ENCODE measurements at regions not wholly inside any gene's neighbourhood (a gene's known extent, or its start where the extent isn't known, plus 50 kb on each side); places are given as distances from the start of the nearest gene placed in this dataset.

DNA sequence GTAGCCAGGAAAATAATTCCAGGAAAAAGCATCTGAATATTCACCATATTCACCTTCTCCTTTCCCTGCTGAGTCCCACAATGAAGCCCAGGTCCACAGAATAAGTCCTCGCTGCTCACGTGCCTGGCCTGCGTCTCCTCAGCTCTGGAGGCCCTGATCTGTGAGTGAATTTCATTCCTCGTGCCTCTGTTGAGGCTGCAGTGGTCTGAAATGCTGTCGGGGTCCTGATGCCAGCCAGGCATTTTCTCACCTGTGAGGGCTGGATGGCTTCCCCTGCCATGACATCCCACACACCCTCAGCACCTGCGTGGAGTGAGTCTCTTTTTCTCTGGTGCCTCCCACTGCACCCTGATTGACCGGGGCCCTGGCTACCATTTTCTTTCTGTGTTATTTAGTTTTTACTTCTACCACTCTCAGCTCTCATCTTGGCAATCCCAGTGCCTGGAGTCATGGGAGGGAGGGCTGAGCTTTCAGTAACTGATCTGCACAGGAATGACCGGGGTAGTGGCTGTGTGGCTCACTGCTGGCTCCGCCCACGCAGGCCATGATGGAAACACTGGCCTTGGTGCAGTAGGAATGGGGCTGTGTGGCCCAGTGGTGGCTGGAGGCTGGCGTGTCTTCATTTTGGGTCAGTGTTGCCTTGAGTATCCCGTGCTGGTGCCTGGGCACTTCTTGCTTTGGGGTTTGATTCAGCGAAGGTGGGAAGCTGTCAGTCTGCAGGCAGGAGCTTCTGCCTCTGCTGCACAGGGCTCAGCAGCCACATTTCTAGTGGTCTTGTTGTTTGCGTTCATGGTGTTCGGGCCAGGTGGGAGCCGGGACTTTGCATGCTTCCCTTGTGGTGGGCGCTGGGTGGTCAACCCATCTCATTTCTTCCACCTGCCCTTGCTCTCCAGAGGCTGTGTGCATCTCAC is 807.2 kb downstream of the TBC1D22A start:
- DNase-seq, result no peak

DNA sequence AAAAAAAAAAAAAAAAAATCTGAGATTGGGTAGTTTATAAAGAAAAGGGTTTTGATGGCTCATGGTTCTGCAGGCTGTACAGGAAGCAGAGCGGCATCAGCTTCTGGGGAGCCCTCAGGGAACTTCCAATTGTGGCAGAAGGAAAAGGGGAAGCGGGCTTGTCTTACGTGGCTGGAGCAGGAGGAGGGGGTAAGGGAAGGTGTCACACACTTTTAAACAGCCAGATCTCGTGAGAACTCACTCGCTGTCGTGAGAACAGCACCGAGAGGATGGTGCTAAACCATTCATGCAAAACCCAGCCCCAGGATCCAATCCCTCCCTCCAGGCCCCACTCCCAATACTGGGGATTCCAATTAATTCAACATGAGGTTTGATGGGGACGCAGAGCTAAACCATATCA is 806.2 kb downstream of the TBC1D22A start:
- DNase-seq, result no peak

DNA sequence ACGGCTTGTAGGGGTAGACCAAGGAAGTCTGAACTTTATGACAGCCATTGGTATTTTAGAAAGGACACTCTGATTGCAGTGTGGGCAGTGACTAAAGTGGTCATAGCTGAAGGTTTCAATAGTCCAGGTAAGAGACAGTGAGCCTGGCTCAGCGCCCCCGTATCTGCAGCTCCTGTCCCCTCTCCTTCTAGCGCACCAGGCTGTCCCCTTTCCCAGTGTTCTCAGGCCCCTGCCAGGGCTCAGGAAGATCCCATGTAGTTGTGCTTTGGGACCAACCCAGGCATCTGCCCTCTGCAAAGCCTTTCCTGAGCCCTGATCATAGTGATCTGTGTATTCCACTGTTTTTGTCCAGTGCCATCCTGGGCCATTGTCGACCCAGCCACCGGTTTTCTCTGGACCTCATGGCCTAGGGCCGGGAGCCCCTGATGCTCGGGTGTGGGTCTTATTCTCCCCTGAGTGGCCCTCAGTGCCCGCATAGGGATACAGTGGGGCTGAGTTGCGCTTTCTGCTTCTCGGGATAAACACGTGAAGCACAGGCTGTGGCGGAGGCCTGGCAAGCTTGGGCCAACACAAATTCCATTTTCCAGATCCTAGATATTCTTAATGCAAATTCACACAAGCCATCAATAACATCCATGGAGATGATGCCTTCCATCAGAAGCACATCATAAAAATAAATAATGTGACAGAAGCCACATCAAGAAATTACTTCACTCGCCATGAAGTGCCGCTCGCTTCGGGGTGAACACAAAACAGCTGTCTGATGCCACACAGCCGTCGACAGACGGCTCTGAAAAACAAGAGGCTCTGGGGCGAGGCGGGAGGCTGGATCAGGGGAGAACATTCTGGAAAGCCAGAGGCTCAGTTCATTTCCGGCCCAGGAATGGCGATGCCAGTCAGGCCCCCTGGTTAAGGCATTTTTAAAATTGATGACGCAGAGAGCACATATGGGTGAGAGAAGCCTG is 805.0 kb downstream of the TBC1D22A start:
- DNase-seq, result no peak

DNA sequence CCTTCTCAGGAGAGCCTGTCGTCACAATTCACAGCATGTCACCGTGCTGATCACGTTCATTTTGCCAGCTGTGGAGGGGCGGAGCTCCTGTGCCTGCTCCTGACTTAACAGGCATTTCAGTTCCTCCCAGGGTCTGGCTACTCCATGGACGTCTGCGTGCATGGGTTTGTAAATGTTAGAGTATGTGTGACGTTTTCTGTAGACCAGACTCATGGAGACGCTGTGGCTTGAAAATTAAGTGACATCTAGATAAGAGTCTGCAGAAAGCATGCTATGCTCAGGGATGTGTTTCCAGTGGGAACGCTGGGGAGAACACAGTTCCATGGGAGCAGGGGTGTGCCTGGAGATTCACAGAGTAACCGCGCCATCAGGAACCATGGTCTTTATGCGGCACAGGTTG is 804.0 kb downstream of the TBC1D22A start:
- no peak for DNase-seq

DNA sequence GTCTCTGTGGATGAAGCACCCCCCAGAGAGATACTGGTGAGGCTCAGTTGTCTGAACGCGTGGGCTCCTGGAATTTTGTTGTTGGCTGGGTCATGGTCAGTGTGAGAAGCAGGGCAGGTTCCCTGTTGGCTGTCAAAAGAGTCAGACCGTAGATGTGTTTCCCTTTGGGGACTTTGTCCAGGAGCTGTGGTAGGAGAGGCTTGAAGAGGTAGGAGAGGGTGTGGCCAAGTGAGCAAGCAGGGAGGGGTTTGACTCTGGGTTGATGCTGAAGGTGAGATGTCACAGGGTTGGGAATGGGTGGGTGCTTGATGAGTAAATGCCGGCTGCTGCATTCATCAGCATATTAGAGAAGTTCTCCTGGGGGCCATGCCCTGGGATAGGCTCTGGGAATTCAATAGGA is 803.2 kb downstream of the TBC1D22A start:
- no peak for DNase-seq

DNA sequence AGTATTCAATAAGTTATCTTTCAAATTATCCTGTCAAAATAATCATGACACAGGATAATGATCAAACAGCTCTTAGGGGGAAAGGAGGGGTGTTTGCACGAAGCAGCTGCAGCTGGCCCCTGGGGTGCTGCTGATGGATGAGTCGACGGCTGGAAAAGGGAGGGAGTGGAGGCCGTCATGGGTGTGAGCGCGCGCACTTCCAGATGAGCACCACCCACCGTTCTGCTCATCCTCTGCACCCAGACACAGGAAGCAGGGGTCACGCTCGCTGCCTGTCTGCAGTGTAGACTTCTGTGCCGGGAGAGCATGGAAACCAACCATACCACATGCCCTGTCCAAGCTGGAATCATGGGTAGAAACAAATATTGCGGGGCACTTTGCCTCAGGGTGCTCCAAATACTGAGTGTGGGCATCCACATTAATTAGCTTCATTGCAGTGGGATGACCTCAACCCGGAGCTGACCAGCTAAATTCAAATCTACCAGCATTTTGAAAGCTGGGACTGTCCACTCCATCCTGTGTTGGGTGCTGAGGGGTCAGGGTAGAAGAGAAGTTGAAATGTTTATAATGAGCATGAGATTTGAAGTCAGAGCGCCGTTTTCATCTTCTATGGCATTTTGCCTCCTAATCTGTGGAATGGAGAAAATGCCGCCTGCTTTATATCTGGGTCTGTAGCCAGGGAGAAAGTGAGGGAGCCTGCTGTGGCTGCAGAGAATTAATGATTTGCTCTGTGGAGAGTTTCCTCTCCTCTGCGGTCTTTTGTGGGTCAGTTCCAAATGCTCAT is 802.4 kb downstream of the TBC1D22A start:
- DNase-seq, result peak; percentile 89

DNA sequence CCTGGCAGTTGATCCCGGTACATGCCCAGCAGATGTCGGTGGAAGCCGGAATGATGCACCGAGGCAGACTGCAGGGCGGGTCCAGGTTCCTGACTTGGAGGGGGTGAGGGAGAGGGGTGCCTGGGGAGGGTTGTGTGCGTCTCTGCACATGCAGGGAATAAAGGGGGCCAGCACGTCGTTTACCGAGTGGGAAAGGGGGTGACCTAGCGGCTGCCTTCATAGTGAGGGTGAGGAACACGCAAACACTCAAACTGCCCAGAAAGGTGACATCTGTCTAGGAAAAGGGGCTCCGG is 801.7 kb downstream of the TBC1D22A start:
- no peak for DNase-seq

DNA sequence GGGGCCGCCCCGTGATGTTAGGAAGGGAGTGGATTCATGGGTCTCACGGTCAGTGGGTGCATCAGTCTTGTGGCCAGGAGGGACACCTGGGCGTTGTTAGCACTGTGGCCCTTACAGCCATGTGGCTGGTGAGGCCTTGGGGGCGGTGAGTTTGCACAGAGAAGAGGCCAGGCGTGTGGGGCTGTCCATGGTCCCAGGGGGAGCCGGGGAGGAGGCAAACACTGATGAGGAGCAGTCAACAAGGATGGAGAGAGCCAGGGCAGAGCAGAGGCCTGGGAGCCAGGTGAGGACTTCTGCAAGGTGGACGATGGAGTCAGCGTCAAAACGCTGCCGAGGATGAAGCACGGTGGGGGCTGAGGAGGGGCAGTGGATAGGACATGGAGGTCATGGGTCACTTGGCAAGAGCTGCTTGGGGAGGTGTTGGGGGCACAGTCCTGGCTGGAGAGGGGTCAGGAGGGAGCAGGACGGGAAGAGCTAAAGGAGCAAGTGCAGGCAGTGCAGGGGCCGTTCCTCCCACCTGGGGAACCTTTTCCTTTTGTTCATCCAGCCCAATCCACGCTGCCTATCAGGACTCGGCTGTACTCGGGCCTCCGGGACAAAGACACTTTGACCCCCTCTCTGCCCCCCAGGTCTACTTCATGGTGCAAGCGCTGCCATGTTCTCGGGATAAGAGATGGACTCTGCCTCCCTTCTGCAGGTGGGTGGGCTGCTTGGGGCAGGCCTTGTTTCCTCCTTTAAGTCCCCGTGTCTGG is 801.1 kb downstream of the TBC1D22A start:
- DNase-seq, result no peak

DNA sequence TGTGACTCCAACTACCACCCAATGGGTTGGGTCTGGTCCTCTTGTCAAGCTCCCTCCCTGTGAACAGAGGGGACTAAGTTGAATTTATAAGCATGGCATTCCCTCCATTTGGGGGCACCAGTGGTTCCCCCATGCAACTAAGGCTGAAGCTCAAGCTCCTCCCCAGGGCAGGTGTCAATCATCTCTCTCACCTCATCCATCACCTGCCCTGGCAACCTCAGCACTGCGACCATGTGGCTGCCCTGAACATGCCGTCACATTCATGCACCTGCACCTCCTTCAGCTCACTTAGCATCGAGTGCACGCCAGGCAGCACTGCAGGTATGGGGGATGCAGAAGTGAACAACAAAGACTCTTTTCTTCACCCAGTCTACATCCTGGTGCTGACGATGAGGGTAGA is 799.3 kb downstream of the TBC1D22A start:
- DNase-seq, result no peak

DNA sequence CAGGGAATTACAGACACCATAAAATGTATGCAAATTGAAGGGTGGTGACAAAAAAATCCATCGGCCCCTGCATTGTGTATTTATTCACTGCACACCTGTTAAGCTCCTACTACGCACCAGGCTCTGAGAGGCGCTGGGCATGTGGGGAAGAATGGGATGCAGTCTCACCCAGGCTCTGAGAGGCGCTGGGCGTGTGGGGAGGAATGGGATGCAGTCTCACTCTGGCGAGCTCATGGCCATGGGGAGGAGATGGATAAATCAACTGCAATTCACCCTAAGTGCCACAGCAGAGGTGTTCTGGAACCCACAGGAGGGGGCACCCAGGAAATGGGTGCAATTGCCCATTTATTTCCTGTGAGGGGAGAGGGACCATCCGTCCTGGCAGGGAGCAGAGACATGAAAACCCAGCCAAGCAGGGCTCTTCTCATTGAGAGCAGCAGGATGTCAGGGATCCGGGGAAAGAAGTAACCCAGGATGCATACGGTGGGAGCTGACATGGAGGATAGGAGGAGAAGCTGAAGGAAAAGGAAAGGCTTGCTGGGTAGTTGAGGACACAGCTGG is 798.7 kb downstream of the TBC1D22A start:
- DNase-seq, result no peak

DNA sequence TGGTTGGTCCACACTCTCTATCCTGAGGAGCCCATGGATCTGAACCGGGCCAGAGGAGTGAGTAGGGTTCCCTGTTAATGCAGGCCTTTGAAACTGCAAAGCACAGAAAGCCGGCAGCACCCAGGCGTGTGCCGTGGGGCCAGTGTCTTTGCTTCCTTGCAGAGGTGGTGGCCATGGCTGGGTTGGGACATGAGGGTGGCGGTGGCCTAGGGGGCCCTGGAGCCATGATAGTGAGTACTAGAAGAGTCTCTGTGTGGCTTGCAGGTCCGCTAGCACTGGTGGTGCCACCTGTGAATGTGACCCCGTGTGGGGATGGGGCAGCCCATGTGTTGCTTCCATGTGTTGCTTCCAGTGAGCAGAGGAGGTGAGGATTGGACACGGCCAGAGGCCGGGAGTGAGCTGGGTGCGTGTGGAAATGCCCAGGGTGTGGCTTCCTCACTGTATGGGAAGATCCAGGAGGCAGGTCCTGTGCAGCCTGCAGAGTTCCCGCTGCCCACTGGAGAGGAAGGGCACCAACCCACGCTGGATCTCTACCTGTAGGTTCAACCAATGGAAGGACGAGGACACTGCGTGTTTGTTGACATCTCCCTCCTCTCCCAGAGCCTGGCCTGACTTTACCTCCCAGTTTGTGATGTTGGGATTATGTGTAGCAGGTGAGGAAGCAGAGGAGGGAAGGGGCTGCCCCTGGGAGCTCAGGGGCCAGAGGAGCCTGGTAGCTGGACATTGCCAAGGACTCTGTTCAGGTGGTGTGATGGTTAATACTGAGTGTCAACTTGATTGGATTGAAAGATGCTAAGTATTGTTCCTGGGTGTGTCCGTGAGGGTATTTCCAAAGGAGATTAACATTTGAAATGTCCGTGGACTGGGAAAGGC is 796.6 kb downstream of the TBC1D22A start:
- no peak for DNase-seq

DNA sequence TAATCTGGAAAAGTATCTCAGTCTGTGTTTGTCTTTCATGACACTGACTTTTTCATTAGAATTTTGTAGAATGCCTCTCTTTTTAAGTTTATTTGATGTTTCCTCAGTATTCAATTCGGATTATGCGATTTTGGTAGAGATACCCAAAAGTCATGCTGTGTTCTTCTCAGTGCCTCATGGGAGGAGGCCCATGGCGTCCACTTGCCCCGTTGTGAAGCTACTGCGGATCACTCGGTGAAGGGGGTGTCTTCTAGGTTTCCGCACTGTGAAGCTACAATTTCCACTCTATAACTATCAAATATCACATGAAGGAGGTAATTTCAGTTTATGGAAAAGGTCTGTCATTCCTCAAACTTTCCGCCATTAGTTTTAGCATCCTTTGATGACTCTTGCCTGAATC is 794.0 kb downstream of the TBC1D22A start:
- DNase-seq, result no peak

DNA sequence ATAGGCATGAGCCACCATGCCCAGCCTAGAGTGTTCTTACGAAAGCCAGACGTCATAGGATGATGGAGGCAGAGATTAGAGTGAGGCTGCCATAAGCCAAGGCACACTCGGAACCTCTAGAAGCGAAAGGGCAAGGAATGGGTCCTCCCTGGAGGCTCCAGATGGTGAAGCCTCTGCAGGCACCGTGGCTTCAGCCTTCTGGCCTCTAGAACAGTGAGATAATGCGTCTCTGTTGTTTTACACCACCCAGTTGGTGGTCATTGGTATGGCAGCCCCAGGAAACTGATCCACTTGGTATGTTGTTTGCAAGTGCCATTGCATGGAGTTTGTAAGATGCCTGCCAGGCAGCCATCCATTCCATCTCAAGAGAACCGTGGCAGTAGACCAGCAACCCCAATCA is 791.0 kb downstream of the TBC1D22A start:
- no peak for DNase-seq

DNA sequence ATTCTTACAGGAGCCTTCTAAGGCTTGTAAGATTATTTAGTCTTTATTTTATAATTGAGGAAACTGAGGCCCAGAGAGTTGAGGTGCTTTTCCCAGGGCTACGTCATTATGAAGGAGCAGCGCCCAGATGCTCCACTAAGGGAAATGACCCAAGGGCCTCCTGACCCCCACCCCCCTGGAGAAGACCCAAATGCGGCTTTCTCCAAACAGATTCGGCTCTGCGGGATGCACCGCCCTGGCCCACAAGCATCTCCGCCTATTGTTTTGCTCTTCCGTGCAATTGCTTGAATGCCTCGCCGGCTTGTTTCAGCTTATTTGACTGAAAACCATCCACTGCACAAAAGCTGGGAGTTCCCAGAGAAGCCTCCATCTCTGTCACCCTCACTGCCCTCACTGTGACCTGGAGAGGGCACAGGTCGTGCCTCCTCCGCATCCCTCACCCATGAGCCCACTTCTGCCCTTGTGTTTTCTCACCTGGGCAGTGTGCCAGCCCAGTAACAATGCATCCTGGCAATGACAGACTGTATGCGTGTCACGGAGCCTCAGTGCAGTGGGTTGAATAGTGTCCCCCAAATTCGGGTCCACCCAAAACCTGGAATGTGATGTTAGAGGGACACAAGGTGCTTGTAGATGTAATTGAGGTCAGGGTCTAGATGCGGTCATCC is 790.2 kb downstream of the TBC1D22A start:
- DNase-seq, result no peak

DNA sequence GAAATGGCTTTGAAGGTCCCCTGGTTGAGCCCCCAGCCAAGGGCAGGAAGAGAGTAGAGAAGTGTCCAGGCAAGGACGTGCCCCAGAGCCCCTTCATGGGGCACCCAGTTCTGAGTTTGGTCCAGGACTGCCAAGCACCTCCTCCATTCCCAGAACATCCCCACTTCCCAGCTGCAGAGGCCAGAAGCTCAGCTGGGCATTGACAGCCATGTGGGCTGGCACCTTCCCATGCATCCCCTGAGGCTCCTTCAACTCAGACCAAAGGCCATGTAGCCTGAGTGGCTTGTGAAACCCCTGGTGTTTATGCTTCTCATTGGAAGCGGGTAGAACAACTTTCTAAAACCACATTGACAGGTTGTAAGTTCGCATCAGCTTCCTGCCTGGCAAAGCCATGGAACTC is 789.6 kb downstream of the TBC1D22A start:
- DNase-seq, result no peak

DNA sequence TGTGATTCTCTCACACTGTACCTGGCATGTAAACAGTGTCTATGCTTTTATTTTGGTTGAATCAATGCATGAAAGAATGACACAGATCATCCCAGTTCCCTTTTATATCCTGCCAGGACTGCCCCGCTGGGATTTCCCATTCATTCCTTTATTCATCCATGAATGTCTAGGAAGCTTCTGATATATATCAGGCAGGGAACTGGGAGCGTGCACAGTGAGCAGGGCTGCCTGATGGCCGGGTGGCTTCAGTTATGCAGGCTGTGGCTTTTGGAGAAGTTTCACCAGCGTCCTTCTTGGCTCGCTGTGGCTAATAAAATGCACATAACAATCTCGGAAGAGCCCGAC is 789.0 kb downstream of the TBC1D22A start:
- no peak for DNase-seq

DNA sequence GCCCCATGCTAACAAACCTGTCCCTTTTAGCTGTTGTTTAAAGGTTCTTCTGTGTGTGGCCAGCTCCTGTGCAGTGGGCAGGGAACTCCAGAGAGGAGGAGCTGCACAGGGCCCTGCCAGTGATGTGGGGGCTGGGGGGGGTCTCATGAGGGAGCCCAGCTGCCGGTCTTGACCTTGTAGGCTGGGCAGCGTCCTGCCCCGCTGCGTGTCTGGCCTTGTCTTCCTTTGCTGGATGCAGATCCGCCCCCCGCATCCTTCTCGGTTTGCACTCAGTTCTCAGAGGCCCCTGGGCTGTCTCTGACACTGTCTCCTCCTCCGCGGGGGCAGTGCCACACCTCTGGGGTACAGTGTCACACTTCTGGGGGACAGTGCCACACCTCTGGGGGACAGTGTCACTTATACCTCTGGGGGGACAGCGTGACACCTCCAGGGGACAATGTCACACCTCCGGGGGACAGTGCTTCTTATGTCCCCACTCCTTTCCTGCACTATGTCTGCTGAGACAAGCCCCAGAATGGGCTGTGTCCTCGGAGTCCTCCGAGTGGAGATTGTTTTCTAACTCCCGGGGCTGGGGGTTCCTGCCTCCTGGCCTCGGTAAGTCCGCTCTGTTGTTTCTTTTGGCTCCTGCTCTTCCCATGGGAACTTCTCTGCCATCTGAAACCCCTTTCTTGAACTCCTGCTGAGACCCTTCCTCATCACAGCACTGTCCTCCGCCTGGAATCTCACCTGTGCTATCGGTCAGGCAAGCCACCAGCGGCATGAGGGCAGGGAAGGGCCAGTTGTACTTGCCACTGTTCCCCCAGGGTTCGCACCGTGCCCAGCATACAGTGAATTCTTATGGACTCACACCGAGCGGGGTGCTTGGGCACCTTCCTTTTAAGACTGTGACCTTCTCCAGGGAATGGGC is 788.3 kb downstream of the TBC1D22A start:
- DNase-seq, result no peak

DNA sequence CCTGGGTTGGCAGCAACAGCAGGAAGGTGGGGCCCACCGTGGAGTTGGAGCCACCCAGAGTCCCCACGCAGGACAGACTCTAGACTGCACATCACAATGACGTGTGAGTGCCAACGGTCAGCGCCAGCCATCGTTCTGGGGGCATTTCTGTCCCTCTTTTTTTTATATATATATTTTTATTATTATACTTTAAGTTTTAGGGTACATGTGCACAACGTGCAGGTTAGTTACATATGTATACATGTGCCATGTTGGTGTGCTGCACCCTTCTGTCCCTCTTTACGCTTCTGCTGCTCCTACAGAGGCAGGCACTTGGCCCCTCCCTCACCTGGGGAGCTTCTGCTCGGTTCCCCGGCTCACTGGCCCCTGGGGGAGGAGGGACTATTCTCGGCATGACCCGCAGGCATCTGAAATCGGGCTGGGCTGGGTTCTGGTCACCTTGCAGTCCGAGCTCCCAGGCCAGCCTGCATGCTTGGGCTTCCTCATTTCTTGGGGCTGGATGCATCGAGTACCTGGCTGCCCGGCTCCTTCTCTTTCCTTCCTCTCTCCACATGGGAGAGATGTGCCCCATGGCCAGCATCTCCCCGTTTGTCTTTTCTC is 787.4 kb downstream of the TBC1D22A start:
- DNase-seq, result no peak
